OCI-LY7 (cell line): ENCODE measurements at regions not wholly inside any gene's neighbourhood (a gene's known extent, or its start where the extent isn't known, plus 50 kb on each side); places are given as distances from the start of the nearest gene placed in this dataset.

Experiments used
- CTCF ChIP-seq: fragments of 200-600 bp; sonication (generic); conservative IDR thresholded peaks from 2 replicates; pipeline ENCODE4 v1.5.1; 2014; ENCODE audit warnings: mild to moderate bottlenecking, antibody characterized with exemption, low read length, moderate library complexity, mixed read lengths
- EZH2phosphoT487 ChIP-seq: fragments of 200-600 bp; sonication (generic); IDR thresholded peaks from 2 replicates; pipeline ENCODE4 v1.6.1; 2018; ENCODE audit warnings: low read depth, borderline replicate concordance, mild to moderate bottlenecking, mixed run types, antibody characterized with exemption, low read length, moderate library complexity, mixed read lengths

DNA sequence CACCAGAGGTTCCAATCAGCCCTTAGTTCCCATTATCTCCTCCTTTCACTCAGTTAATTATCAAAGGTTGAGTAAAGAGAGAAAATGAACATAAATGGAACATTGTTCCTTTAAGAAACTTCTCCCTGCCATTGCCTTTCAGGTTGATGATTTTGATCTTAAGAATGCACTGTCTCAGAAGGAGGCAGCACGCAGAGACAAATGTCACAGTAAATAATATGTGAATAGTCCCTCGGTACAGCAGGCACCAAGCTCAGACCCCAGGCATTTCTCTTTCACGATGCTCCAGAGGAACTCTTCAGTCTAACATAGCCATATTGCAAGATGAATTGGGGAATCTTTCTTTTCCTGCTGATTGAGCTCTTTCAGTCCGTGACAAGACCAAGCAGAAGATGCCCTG lies 435.3 kb upstream of the SPTLC3 start:
- no peak for TF ChIP-seq CTCF
- TF ChIP-seq EZH2phosphoT487, result no peak
